Neural cell (in vitro differentiated cells): ENCODE measurements at regions not wholly inside any gene's neighbourhood (a gene's known extent, or its start where the extent isn't known, plus 50 kb on each side); places are given as distances from the start of the nearest gene placed in this dataset.

Source experiments
- H2AFZ ChIP-seq: fragments of 200-600, 300-800 bp; sonication (generic), shearing (Covaris generic); 2 replicates; pipeline ENCODE4 v1.6.0; 2014; ENCODE audit warnings: low read depth, mild to moderate bottlenecking, antibody characterized with exemption, low read length, moderate library complexity
- H3F3A ChIP-seq: fragments of 200-600 bp; shearing (Covaris generic); 2 replicates; pipeline ENCODE4 v1.6.1; 2016; ENCODE audit warnings: mild to moderate bottlenecking, moderate library complexity, mixed read lengths, antibody characterized with exemption, low read length; ENCODE audit not compliant: insufficient read depth, poor library complexity, severe bottlenecking
- H3K27ac ChIP-seq: fragments of 200-600, 300-800 bp; sonication (generic), shearing (Covaris generic); 2 replicates; pipeline ENCODE4 v1.5.1; 2014; ENCODE audit warnings: mild to moderate bottlenecking, low read length, moderate library complexity
- H3K27me3 ChIP-seq: fragments of 300-800, 200-600 bp; sonication (generic), shearing (Covaris generic); 2 replicates; pipeline ENCODE4 v1.6.0; 2014; ENCODE audit warnings: mild to moderate bottlenecking, low read depth, low read length, moderate library complexity; ENCODE audit not compliant: insufficient read depth
- H3K36me3 ChIP-seq: fragments of 300-800, 200-600 bp; sonication (generic), shearing (Covaris generic); 2 replicates; pipeline ENCODE4 v1.5.1; 2014; ENCODE audit warnings: mild to moderate bottlenecking, antibody characterized with exemption, low read length, moderate library complexity; ENCODE audit not compliant: insufficient read depth
- H3K4me2 ChIP-seq: fragments of 300-800, 200-600 bp; sonication (generic), shearing (Covaris generic); 2 replicates; pipeline ENCODE4 v1.6.0; 2014; ENCODE audit warnings: mild to moderate bottlenecking, low read length
- H3K4me3 ChIP-seq: fragments of 300-800, 200-600 bp; sonication (generic), shearing (Covaris generic); 2 replicates; pipeline ENCODE4 v1.5.1; 2014; ENCODE audit warnings: mild to moderate bottlenecking, low read length, moderate library complexity
- H3K79me2 ChIP-seq: fragments of 200-600 bp; shearing (Covaris generic); replicated peaks from 2 replicates; pipeline ENCODE4 v1.6.0; 2014; ENCODE audit warnings: mild to moderate bottlenecking, low read length, moderate library complexity; ENCODE audit not compliant: insufficient read depth
- H3K9ac ChIP-seq: fragments of 300-800, 200-600 bp; sonication (generic), shearing (Covaris generic); 2 replicates; pipeline ENCODE4 v1.6.1; 2016; ENCODE audit warnings: mild to moderate bottlenecking, low read length, mixed read lengths
- H3K9me2 ChIP-seq: fragments of 200-600 bp; shearing (Covaris generic); 2 replicates; pipeline ENCODE4 v1.6.1; 2016; ENCODE audit warnings: mild to moderate bottlenecking, low read length, mixed read lengths; ENCODE audit not compliant: insufficient read depth
- H3K9me3 ChIP-seq: fragments of 200-600, 300-800 bp; sonication (generic), shearing (Covaris generic); 2 replicates; pipeline ENCODE4 v1.6.1; 2016; ENCODE audit warnings: mild to moderate bottlenecking, mixed run types, low read length, moderate library complexity, mixed read lengths
- H4K20me1 ChIP-seq: fragments of 200-600 bp; shearing (Covaris generic); 2 replicates; pipeline ENCODE4 v1.6.1; 2016; ENCODE audit warnings: mild to moderate bottlenecking, mixed run types; ENCODE audit not compliant: insufficient read depth
- EP300 ChIP-seq: fragments of 450-650 bp; conservative IDR thresholded peaks from 2 replicates; pipeline ENCODE4 v1.6.1; 2014; ENCODE audit warnings: antibody characterized with exemption, mild to moderate bottlenecking, moderate library complexity; ENCODE audit not compliant: poor library complexity, severe bottlenecking
- EZH2 ChIP-seq: fragments of 200-600, 300-800 bp; shearing (Covaris generic), sonication (generic); IDR thresholded peaks from 2 replicates; pipeline ENCODE4 v1.6.1; 2014; ENCODE audit warnings: antibody characterized with exemption, low read length, borderline replicate concordance, mild to moderate bottlenecking; ENCODE audit not compliant: insufficient read depth, poor library complexity, severe bottlenecking
- MXI1 ChIP-seq: fragments of 450-650 bp; conservative IDR thresholded peaks from 2 replicates; pipeline ENCODE4 v1.6.1; 2014; ENCODE audit warnings: antibody characterized with exemption, mild to moderate bottlenecking; ENCODE audit not compliant: poor library complexity, severe bottlenecking
- POLR2AphosphoS5 ChIP-seq: IDR thresholded peaks from 2 replicates; pipeline ENCODE4 v1.6.1; 2012
- RAD21 ChIP-seq: fragments of 450-650 bp; conservative IDR thresholded peaks from 2 replicates; pipeline ENCODE4 v1.6.1; 2014; ENCODE audit warnings: antibody characterized with exemption, mild to moderate bottlenecking, moderate library complexity
- REST ChIP-seq: IDR thresholded peaks from 2 replicates; pipeline ENCODE4 v1.6.1; 2012; ENCODE audit warnings: borderline replicate concordance
- SMC3 ChIP-seq: fragments of 450-650 bp; conservative IDR thresholded peaks from 2 replicates; pipeline ENCODE4 v1.6.1; 2014; ENCODE audit warnings: antibody characterized with exemption, mild to moderate bottlenecking, moderate library complexity; ENCODE audit not compliant: poor library complexity
- TAF1 ChIP-seq: IDR thresholded peaks from 2 replicates; pipeline ENCODE4 v1.6.1; 2012; ENCODE audit warnings: low read depth
- TF ChIP-seq, protein P1 (sequence below): fragments of 450-650 bp; IDR thresholded peaks from 2 replicates; pipeline ENCODE4 v1.5.1; 2014; ENCODE audit warnings: antibody characterized with exemption, mild to moderate bottlenecking, moderate library complexity; ENCODE audit not compliant: poor library complexity, severe bottlenecking

DNA sequence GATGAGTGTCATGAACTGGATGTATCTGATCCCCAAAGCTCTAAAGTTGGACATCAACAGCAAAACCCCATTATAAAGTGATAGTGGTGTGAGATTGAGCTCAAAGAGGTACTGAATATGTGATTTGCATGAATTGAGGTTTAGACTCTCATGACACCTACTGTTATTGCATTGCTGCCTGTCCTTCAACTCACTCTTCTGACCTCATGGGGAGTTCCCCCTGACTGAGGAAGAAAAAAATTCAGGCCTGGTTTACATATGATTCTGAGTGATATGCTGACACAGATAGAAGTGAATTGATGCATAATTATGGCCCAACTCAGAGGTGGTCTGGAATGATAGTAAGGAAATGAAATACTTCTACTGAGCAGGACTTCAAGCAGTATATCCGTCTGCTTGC, 76.2 kb upstream of the CHD1 start:
- H3K27me3 ChIP-seq = no peaks in the 10 kb centered on the region
- H3K4me2 ChIP-seq = no peak overlapping the region
- H3K9me2 ChIP-seq = no peaks in the 10 kb centered on the region
- H3K4me3 ChIP-seq = no peak overlapping the region
- H3K79me2 ChIP-seq = no peaks in the 10 kb centered on the region
- H2AFZ ChIP-seq = no peak overlapping the region
- TF ChIP-seq, protein P1, sequence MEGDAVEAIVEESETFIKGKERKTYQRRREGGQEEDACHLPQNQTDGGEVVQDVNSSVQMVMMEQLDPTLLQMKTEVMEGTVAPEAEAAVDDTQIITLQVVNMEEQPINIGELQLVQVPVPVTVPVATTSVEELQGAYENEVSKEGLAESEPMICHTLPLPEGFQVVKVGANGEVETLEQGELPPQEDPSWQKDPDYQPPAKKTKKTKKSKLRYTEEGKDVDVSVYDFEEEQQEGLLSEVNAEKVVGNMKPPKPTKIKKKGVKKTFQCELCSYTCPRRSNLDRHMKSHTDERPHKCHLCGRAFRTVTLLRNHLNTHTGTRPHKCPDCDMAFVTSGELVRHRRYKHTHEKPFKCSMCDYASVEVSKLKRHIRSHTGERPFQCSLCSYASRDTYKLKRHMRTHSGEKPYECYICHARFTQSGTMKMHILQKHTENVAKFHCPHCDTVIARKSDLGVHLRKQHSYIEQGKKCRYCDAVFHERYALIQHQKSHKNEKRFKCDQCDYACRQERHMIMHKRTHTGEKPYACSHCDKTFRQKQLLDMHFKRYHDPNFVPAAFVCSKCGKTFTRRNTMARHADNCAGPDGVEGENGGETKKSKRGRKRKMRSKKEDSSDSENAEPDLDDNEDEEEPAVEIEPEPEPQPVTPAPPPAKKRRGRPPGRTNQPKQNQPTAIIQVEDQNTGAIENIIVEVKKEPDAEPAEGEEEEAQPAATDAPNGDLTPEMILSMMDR = no peak
- no peak for TF ChIP-seq REST
- no peak for TF ChIP-seq SMC3
- no peak for TF ChIP-seq EZH2
- TF ChIP-seq TAF1 = no peak
- TF ChIP-seq POLR2AphosphoS5 = no peak
- TF ChIP-seq EP300 = no peak
- TF ChIP-seq RAD21 = no peak
- TF ChIP-seq MXI1 = no peak
- no peak overlapping the region for H3K27ac ChIP-seq
- no peak overlapping the region for H3K9ac ChIP-seq
- no peaks in the 10 kb centered on the region for H3F3A ChIP-seq
- peaks cover under 1% of the 10 kb centered on the region for H3K9me3 ChIP-seq
- no peaks in the 10 kb centered on the region for H4K20me1 ChIP-seq
- H3K36me3 ChIP-seq = no peaks in the 10 kb centered on the region

GRCh38 chr5:99000876-99001275, 72.1 kb upstream of the CHD1 start:
- H3K9ac ChIP-seq = no peak overlapping the region
- H3F3A ChIP-seq = no peaks in the 10 kb centered on the region
- H3K27me3 ChIP-seq = no peaks in the 10 kb centered on the region
- H3K4me3 ChIP-seq = no peak overlapping the region
- no peaks in the 10 kb centered on the region for H4K20me1 ChIP-seq
- H3K36me3 ChIP-seq = no peaks in the 10 kb centered on the region
- no peak overlapping the region for H2AFZ ChIP-seq
- TF ChIP-seq MXI1 (no peak), RAD21 (no peak), REST (no peak), POLR2AphosphoS5 (no peak), SMC3 (no peak)
- H3K4me2 ChIP-seq = no peak overlapping the region
- no peaks in the 10 kb centered on the region for H3K9me2 ChIP-seq
- H3K9me3 ChIP-seq = no peaks in the 10 kb centered on the region
- H3K79me2 ChIP-seq = no peaks in the 10 kb centered on the region
- no peak overlapping the region for H3K27ac ChIP-seq
